GM21447 (cell line): ENCODE measurements at regions not wholly inside any gene's neighbourhood (a gene's known extent, or its start where the extent isn't known, plus 50 kb on each side); places are given as distances from the start of the nearest gene placed in this dataset.

Experiments
- ATAC-seq: cut with Tn5 transposase; IDR thresholded peaks from one replicate; pipeline ENCODE4 v1.9.1; 2021; ENCODE audit not compliant: unreplicated experiment

GRCh38 chr10:60572511-60573194 is 183.0 kb upstream of the ANK3 start:
- ATAC-seq: peak; percentile 41

- ATAC-seq: no peak
Observed at GRCh38 chr10:60570896-60571295, 181.2 kb upstream of the ANK3 start.

- ATAC-seq: no peak
Observed at GRCh38 chr10:60570272-60570865, 180.7 kb upstream of the ANK3 start.

- no peak for ATAC-seq
Observed at GRCh38 chr10:60569681-60570080, 180.0 kb upstream of the ANK3 start.

GRCh38 chr10:60566096-60566495 is 176.4 kb upstream of the ANK3 start:
- ATAC-seq: no peak

- ATAC-seq: no peak
Observed at GRCh38 chr10:60565492-60565891, 175.8 kb upstream of the ANK3 start.

- ATAC-seq: no peak
Observed at GRCh38 chr10:60564475-60564874, 174.8 kb upstream of the ANK3 start.

- ATAC-seq: no peak
Observed at GRCh38 chr10:60560451-60560850, 170.8 kb upstream of the ANK3 start.

- no peak for ATAC-seq
Observed at GRCh38 chr10:60555700-60556099, 166.0 kb upstream of the ANK3 start.

GRCh38 chr10:60549686-60550085 is 160.0 kb upstream of the ANK3 start:
- no peak for ATAC-seq

GRCh38 chr10:60542657-60543056 is 153.0 kb upstream of the ANK3 start:
- no peak for ATAC-seq

- ATAC-seq: no peak
Observed at GRCh38 chr10:60541451-60541850, 151.8 kb upstream of the ANK3 start.

- ATAC-seq: no peak
Observed at GRCh38 chr10:60537697-60538096, 148.0 kb upstream of the ANK3 start.

- no peak for ATAC-seq
Observed at GRCh38 chr10:60536529-60537114, 146.9 kb upstream of the ANK3 start.

- no peak for ATAC-seq
Observed at GRCh38 chr10:60535427-60535826, 145.8 kb upstream of the ANK3 start.

- no peak for ATAC-seq
Observed at GRCh38 chr10:60534761-60535389, 145.2 kb upstream of the ANK3 start.

GRCh38 chr10:60532696-60533468 is 143.2 kb upstream of the ANK3 start:
- no peak for ATAC-seq

GRCh38 chr10:60531006-60531405 is 141.3 kb upstream of the ANK3 start:
- no peak for ATAC-seq

- ATAC-seq: no peak
Observed at GRCh38 chr10:60527676-60528075, 138.0 kb upstream of the ANK3 start.

- ATAC-seq: no peak
Observed at GRCh38 chr10:60525716-60526585, 136.3 kb upstream of the ANK3 start.
